ENCODE measurements at regions not wholly inside any gene's neighbourhood (a gene's known extent, or its start where the extent isn't known, plus 50 kb on each side); places are given as distances from the start of the nearest gene placed in this dataset.

GRCh38 chr4:165756836-165757235, 116.2 kb upstream of the TLL1 start:
- Histone ChIP-seq H3K9me3 (ENCODE audit: control insufficient read depth, low read length) (no peaks in the 10 kb centered on the region), H3K4me2 (ENCODE audit: low read length) (no peak overlapping the region), H3K27ac (no peak overlapping the region), H3K79me2 (no peaks in the 10 kb centered on the region), H3K4me1 (no peaks in the 10 kb centered on the region), H3K4me3 (ENCODE audit: low read depth, low read length) (no peak overlapping the region), H3K27me3 (ENCODE audit: control insufficient read depth, insufficient read depth, low read length) (no peaks in the 10 kb centered on the region), H2AFZ (no peak overlapping the region), H3K9ac (no peak overlapping the region), H3K36me3 (ENCODE audit: control insufficient read depth, insufficient read depth, low read length) (no peaks in the 10 kb centered on the region)
- TF ChIP-seq, protein P1, sequence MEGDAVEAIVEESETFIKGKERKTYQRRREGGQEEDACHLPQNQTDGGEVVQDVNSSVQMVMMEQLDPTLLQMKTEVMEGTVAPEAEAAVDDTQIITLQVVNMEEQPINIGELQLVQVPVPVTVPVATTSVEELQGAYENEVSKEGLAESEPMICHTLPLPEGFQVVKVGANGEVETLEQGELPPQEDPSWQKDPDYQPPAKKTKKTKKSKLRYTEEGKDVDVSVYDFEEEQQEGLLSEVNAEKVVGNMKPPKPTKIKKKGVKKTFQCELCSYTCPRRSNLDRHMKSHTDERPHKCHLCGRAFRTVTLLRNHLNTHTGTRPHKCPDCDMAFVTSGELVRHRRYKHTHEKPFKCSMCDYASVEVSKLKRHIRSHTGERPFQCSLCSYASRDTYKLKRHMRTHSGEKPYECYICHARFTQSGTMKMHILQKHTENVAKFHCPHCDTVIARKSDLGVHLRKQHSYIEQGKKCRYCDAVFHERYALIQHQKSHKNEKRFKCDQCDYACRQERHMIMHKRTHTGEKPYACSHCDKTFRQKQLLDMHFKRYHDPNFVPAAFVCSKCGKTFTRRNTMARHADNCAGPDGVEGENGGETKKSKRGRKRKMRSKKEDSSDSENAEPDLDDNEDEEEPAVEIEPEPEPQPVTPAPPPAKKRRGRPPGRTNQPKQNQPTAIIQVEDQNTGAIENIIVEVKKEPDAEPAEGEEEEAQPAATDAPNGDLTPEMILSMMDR (IDR thresholded peaks at IDR 0.05) = no peak

- H3K79me2 ChIP-seq = no peaks in the 10 kb centered on the region
- no peaks in the 10 kb centered on the region for H3K27me3 ChIP-seq (ENCODE audit: control insufficient read depth, insufficient read depth, low read length)
- H3K9me3 ChIP-seq (ENCODE audit: control insufficient read depth, low read length) = no peaks in the 10 kb centered on the region
- H3K27ac ChIP-seq = no peak overlapping the region
- TF ChIP-seq, protein P1 (IDR thresholded peaks at IDR 0.05) = no peak
- H2AFZ ChIP-seq = no peak overlapping the region
- no peak overlapping the region for H3K4me2 ChIP-seq (ENCODE audit: low read length)
- no peak overlapping the region for H3K4me3 ChIP-seq (ENCODE audit: low read depth, low read length)
- no peaks in the 10 kb centered on the region for H3K36me3 ChIP-seq (ENCODE audit: control insufficient read depth, insufficient read depth, low read length)
- H3K4me1 ChIP-seq = no peaks in the 10 kb centered on the region
- H3K9ac ChIP-seq = no peak overlapping the region
Measured at GRCh38 chr4:165757451-165757850, 115.6 kb upstream of the TLL1 start.

GRCh38 chr4:165758086-165758485, 115.0 kb upstream of the TLL1 start:
- Histone ChIP-seq H3K27ac (no peak overlapping the region), H3K9me3 (ENCODE audit: control insufficient read depth, low read length) (no peaks in the 10 kb centered on the region), H3K4me2 (ENCODE audit: low read length) (no peak overlapping the region), H3K79me2 (no peaks in the 10 kb centered on the region), H3K27me3 (ENCODE audit: control insufficient read depth, insufficient read depth, low read length) (no peaks in the 10 kb centered on the region), H3K4me1 (no peaks in the 10 kb centered on the region), H3K36me3 (ENCODE audit: control insufficient read depth, insufficient read depth, low read length) (no peaks in the 10 kb centered on the region), H2AFZ (no peak overlapping the region), H3K4me3 (ENCODE audit: low read depth, low read length) (no peak overlapping the region), H3K9ac (no peak overlapping the region)
- TF ChIP-seq, protein P1 (IDR thresholded peaks at IDR 0.05) = no peak

- TF ChIP-seq, protein P1 (IDR thresholded peaks at IDR 0.05) = no peak
- no peaks in the 10 kb centered on the region for H3K9me3 ChIP-seq (ENCODE audit: control insufficient read depth, low read length)
- no peak overlapping the region for H3K4me2 ChIP-seq (ENCODE audit: low read length)
- no peak overlapping the region for H3K27ac ChIP-seq
- no peak overlapping the region for H3K4me3 ChIP-seq (ENCODE audit: low read depth, low read length)
- no peaks in the 10 kb centered on the region for H3K79me2 ChIP-seq
- H3K27me3 ChIP-seq (ENCODE audit: control insufficient read depth, insufficient read depth, low read length) = no peaks in the 10 kb centered on the region
- H3K4me1 ChIP-seq = no peaks in the 10 kb centered on the region
- no peaks in the 10 kb centered on the region for H3K36me3 ChIP-seq (ENCODE audit: control insufficient read depth, insufficient read depth, low read length)
- H2AFZ ChIP-seq = no peak overlapping the region
- no peak overlapping the region for H3K9ac ChIP-seq
Measured at GRCh38 chr4:165760182-165760581, 112.9 kb upstream of the TLL1 start.

DNA sequence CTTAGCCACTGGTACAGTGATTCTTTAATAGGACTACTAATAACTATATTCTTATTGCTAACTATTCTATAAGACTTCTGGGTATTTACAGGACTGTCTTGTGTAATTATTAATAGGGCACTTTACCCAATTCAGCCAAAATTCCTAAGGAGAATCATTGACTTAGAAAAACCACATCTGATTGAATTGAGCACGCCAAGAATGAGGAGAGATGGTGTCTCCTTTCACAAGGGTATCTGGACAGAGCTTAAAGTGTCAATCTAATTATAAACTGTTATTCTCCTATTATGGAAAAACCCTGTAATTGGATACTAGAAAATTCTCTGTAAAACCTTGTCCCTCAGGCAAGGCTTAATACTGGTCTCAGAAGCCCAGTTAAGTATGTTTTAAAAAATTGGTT, 111.1 kb upstream of the TLL1 start:
- Histone ChIP-seq H3K36me3 (ENCODE audit: control insufficient read depth, insufficient read depth, low read length) (no peaks in the 10 kb centered on the region), H2AFZ (no peak overlapping the region), H3K9me3 (ENCODE audit: control insufficient read depth, low read length) (no peaks in the 10 kb centered on the region), H3K79me2 (no peaks in the 10 kb centered on the region), H3K27me3 (ENCODE audit: control insufficient read depth, insufficient read depth, low read length) (no peaks in the 10 kb centered on the region), H3K4me3 (ENCODE audit: low read depth, low read length) (no peak overlapping the region), H3K4me1 (no peaks in the 10 kb centered on the region), H3K9ac (no peak overlapping the region), H3K27ac (no peak overlapping the region), H3K4me2 (ENCODE audit: low read length) (no peak overlapping the region)
- TF ChIP-seq, protein P1 (IDR thresholded peaks at IDR 0.05) = no peak

Data from parathyroid adenoma (tissue), 2 donors.